SH-SY5Y (cell line): ENCODE measurements at regions not wholly inside any gene's neighbourhood (a gene's known extent, or its start where the extent isn't known, plus 50 kb on each side); places are given as distances from the start of the nearest gene placed in this dataset.

ENCODE experiments used
- GATA2 ChIP-seq: IDR thresholded peaks from 2 replicates; pipeline ENCODE4 v1.6.1; 2011; ENCODE audit warnings: mild to moderate bottlenecking, low read depth, low read length
- GATA3 ChIP-seq: IDR thresholded peaks from 2 replicates; pipeline ENCODE4 v1.6.1; 2011; ENCODE audit warnings: low read depth, mild to moderate bottlenecking, low read length, moderate library complexity

- no peak for TF ChIP-seq GATA2
- no peak for TF ChIP-seq GATA3
Observed at GRCh38 chr2:185142677-185143076, 544.3 kb downstream of the ZNF804A start.
